ENCODE measurements at regions not wholly inside any gene's neighbourhood (a gene's known extent, or its start where the extent isn't known, plus 50 kb on each side); places are given as distances from the start of the nearest gene placed in this dataset.

DNA sequence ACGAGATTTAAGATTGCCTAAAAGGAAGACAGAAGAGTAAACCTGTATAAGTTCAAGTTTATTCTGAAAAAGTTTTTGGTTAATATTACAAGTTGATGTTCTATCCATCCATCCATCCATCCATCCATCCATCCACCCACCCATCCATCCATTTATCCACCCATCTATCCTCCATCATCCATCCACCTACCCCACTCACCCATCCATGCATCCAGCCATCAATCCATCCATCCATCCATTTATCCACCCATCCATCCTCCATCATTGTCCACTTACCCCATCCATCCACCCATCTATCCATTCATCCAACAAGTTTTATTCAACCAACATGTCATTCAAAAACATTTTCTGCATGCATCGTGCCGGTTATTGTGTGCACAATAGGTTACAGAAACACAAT lies 89.3 kb downstream of the ZBTB18 start:
- no peaks in the 10 kb centered on the region for H3F3A ChIP-seq (ENCODE audit: control insufficient read depth, insufficient read depth)
- H3K9me2 ChIP-seq (replicated peaks; ENCODE audit: control insufficient read depth, low read length), result no peaks in the 10 kb centered on the region
- no peaks in the 10 kb centered on the region for H3K9me3 ChIP-seq (ENCODE audit: control insufficient read depth, insufficient read depth, low read length)
- H3K79me2 ChIP-seq (ENCODE audit: control insufficient read depth, low read length), result no peaks in the 10 kb centered on the region
- no peak overlapping the region for H3K27ac ChIP-seq (ENCODE audit: low read depth, low read length)
- TF ChIP-seq EZH2phosphoT487 (IDR thresholded peaks at IDR 0.05; ENCODE audit: borderline replicate concordance, low read length), result no peak
- TF ChIP-seq, protein P1, sequence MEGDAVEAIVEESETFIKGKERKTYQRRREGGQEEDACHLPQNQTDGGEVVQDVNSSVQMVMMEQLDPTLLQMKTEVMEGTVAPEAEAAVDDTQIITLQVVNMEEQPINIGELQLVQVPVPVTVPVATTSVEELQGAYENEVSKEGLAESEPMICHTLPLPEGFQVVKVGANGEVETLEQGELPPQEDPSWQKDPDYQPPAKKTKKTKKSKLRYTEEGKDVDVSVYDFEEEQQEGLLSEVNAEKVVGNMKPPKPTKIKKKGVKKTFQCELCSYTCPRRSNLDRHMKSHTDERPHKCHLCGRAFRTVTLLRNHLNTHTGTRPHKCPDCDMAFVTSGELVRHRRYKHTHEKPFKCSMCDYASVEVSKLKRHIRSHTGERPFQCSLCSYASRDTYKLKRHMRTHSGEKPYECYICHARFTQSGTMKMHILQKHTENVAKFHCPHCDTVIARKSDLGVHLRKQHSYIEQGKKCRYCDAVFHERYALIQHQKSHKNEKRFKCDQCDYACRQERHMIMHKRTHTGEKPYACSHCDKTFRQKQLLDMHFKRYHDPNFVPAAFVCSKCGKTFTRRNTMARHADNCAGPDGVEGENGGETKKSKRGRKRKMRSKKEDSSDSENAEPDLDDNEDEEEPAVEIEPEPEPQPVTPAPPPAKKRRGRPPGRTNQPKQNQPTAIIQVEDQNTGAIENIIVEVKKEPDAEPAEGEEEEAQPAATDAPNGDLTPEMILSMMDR (IDR thresholded peaks at IDR 0.05; ENCODE audit: low read depth, low read length, poor library complexity, severe bottlenecking), result no peak
- no peaks in the 10 kb centered on the region for H3K4me1 ChIP-seq (ENCODE audit: control insufficient read depth, low read length)
- H3K4me2 ChIP-seq (ENCODE audit: low read length), result no peak overlapping the region
- H3K36me3 ChIP-seq (ENCODE audit: control insufficient read depth, low read length), result no peaks in the 10 kb centered on the region
- no peaks in the 10 kb centered on the region for H4K20me1 ChIP-seq (ENCODE audit: control insufficient read depth, insufficient read depth, low read depth, low read length)
- no peaks in the 10 kb centered on the region for H3K27me3 ChIP-seq (ENCODE audit: control insufficient read depth, low read length)
- no peak overlapping the region for H3K4me3 ChIP-seq (ENCODE audit: low read length)

DNA sequence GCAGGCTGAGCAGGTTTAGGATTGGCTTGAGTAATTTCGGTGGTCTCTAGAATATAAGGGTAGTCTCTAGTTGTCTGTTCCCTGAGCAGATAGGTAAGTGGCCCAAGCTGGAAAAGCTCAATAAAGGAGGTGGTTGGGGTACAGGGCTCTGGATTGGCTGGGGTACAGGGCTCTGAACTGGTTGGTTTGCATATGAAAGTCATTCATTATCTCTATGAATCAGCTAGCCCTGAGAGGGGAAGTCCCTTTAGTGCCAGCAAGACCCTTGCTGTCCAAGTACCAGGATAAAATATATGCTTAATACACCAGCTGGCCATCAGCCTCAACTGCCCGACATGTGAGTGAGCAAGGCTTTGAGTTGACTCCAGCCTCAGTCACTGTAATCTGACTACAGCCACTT lies 93.0 kb downstream of the ZBTB18 start:
- H3K27ac ChIP-seq (ENCODE audit: low read depth, low read length), result no peak overlapping the region
- H3F3A ChIP-seq (ENCODE audit: control insufficient read depth, insufficient read depth), result no peaks in the 10 kb centered on the region
- no peaks in the 10 kb centered on the region for H3K36me3 ChIP-seq (ENCODE audit: control insufficient read depth, low read length)
- TF ChIP-seq EZH2phosphoT487 (IDR thresholded peaks at IDR 0.05; ENCODE audit: borderline replicate concordance, low read length), result no peak
- TF ChIP-seq, protein P1 (IDR thresholded peaks at IDR 0.05; ENCODE audit: low read depth, low read length, poor library complexity, severe bottlenecking), result no peak
- no peak overlapping the region for H3K4me2 ChIP-seq (ENCODE audit: low read length)
- no peaks in the 10 kb centered on the region for H3K4me1 ChIP-seq (ENCODE audit: control insufficient read depth, low read length)
- no peaks in the 10 kb centered on the region for H3K27me3 ChIP-seq (ENCODE audit: control insufficient read depth, low read length)
- H3K9me3 ChIP-seq (ENCODE audit: control insufficient read depth, insufficient read depth, low read length), result no peaks in the 10 kb centered on the region
- no peaks in the 10 kb centered on the region for H3K9me2 ChIP-seq (replicated peaks; ENCODE audit: control insufficient read depth, low read length)
- no peaks in the 10 kb centered on the region for H4K20me1 ChIP-seq (ENCODE audit: control insufficient read depth, insufficient read depth, low read depth, low read length)
- H3K79me2 ChIP-seq (ENCODE audit: control insufficient read depth, low read length), result no peaks in the 10 kb centered on the region
- H3K4me3 ChIP-seq (ENCODE audit: low read length), result no peak overlapping the region

DNA sequence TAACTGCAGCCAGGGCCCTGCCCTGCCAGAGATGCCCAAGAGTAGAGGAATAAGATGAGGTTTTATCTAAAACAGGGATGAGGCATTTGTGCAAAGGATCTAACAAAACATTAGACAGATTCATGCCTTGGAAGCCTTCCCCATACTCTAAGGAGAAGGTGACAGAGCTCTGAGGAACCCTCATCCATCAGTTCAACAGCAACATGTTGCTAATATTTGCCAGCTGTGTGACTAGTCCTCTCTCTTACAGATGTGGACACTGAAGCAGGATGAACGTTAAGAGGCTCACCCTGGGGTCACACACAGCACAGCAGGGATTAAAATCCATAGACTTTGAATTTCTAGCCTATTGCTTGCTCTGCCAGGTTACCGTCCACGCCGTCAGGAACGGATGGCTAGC lies 99.0 kb downstream of the ZBTB18 start:
- Histone ChIP-seq H4K20me1 (ENCODE audit: control insufficient read depth, insufficient read depth, low read depth, low read length) (no peaks in the 10 kb centered on the region), H3K4me1 (ENCODE audit: control insufficient read depth, low read length) (no peaks in the 10 kb centered on the region), H3K9me3 (ENCODE audit: control insufficient read depth, insufficient read depth, low read length) (no peaks in the 10 kb centered on the region), H3K27me3 (ENCODE audit: control insufficient read depth, low read length) (peaks cover 6% of the 10 kb centered on the region), H3K4me3 (ENCODE audit: low read length) (no peak overlapping the region), H3K36me3 (ENCODE audit: control insufficient read depth, low read length) (no peaks in the 10 kb centered on the region), H3K4me2 (ENCODE audit: low read length) (no peak overlapping the region), H3K27ac (ENCODE audit: low read depth, low read length) (no peak overlapping the region), H3K79me2 (ENCODE audit: control insufficient read depth, low read length) (no peaks in the 10 kb centered on the region), H3K9me2 (replicated peaks; ENCODE audit: control insufficient read depth, low read length) (no peaks in the 10 kb centered on the region), H3F3A (ENCODE audit: control insufficient read depth, insufficient read depth) (no peaks in the 10 kb centered on the region)
- TF ChIP-seq, protein P1 (IDR thresholded peaks at IDR 0.05; ENCODE audit: low read depth, low read length, poor library complexity, severe bottlenecking), result no peak
- TF ChIP-seq EZH2phosphoT487 (IDR thresholded peaks at IDR 0.05; ENCODE audit: borderline replicate concordance, low read length), result no peak

DNA sequence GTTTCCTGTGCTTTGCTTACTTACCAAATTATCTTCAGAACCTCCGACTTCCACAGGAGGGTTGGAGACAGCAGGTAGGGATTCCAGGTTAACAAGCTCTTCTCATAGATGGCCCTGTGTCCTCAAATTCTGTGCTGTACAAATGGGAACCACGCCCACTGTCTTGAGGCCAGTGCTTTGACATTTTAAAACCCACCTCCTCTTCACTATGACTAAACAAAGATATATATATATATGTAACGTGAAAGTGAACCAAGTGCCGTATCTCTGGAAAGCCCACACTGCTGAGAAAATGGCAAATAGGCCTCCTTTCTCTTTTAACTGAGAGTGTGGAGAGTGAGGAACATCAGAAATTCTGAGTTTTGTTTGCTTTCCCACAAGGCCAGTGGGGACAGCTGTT lies 99.6 kb downstream of the ZBTB18 start:
- Histone ChIP-seq H3K9me2 (replicated peaks; ENCODE audit: control insufficient read depth, low read length) (no peaks in the 10 kb centered on the region), H3K4me1 (ENCODE audit: control insufficient read depth, low read length) (no peaks in the 10 kb centered on the region)
- TF ChIP-seq, protein P1 (IDR thresholded peaks at IDR 0.05; ENCODE audit: low read depth, low read length, poor library complexity, severe bottlenecking), result no peak
- no peak for TF ChIP-seq EZH2phosphoT487 (IDR thresholded peaks at IDR 0.05; ENCODE audit: borderline replicate concordance, low read length)

More for the DNA sequence above, 99.6 kb downstream of the ZBTB18 start:
- H3K4me3 ChIP-seq (ENCODE audit: low read length), result no peak overlapping the region
- no peak overlapping the region for H3K27ac ChIP-seq (ENCODE audit: low read depth, low read length)
- no peaks in the 10 kb centered on the region for H4K20me1 ChIP-seq (ENCODE audit: control insufficient read depth, insufficient read depth, low read depth, low read length)
- peaks cover 6% of the 10 kb centered on the region for H3K27me3 ChIP-seq (ENCODE audit: control insufficient read depth, low read length)
- no peaks in the 10 kb centered on the region for H3F3A ChIP-seq (ENCODE audit: control insufficient read depth, insufficient read depth)
- no peaks in the 10 kb centered on the region for H3K9me3 ChIP-seq (ENCODE audit: control insufficient read depth, insufficient read depth, low read length)
- H3K4me2 ChIP-seq (ENCODE audit: low read length), result no peak overlapping the region
- no peaks in the 10 kb centered on the region for H3K79me2 ChIP-seq (ENCODE audit: control insufficient read depth, low read length)
- no peaks in the 10 kb centered on the region for H3K36me3 ChIP-seq (ENCODE audit: control insufficient read depth, low read length)
